H9 (cell line): ENCODE measurements at regions not wholly inside any gene's neighbourhood (a gene's known extent, or its start where the extent isn't known, plus 50 kb on each side); places are given as distances from the start of the nearest gene placed in this dataset.

Experiments used
- DNase-seq: peaks from one replicate; pipeline ENCODE4 v3.0.0-alpha.2; 2017
- H2AFZ ChIP-seq: one replicate; pipeline ENCODE4 v1.6.1; 2013; ENCODE audit warnings: mild to moderate bottlenecking, low read length, control low read depth, moderate library complexity
- H2AK5ac ChIP-seq: 2 replicates; pipeline ENCODE4 v1.6.1; 2013; ENCODE audit warnings: low read length, control low read depth, mixed read lengths; ENCODE audit not compliant: insufficient read length
- H2BK120ac ChIP-seq: one replicate; pipeline ENCODE4 v1.6.1; 2013; ENCODE audit warnings: low read depth, mild to moderate bottlenecking, low read length, control low read depth, inconsistent platforms; ENCODE audit not compliant: poor library complexity, severe bottlenecking
- H2BK12ac ChIP-seq: 2 replicates; pipeline ENCODE4 v1.6.1; 2013; ENCODE audit warnings: low read length, control low read depth, mixed read lengths, low read depth; ENCODE audit not compliant: insufficient read length
- H2BK15ac ChIP-seq: 2 replicates; pipeline ENCODE4 v1.6.1; 2013; ENCODE audit warnings: low read depth, low read length, control low read depth
- H2BK20ac ChIP-seq: one replicate; pipeline ENCODE4 v1.6.1; 2013; ENCODE audit warnings: low read depth, mild to moderate bottlenecking, low read length, control low read depth, inconsistent platforms; ENCODE audit not compliant: poor library complexity, severe bottlenecking
- H2BK5ac ChIP-seq: 2 replicates; pipeline ENCODE4 v1.6.1; 2013; ENCODE audit warnings: low read length, control low read depth, mixed read lengths; ENCODE audit not compliant: insufficient read length
- H3K14ac ChIP-seq: 2 replicates; pipeline ENCODE4 v1.6.1; 2013; ENCODE audit warnings: low read length, control low read depth; ENCODE audit not compliant: insufficient read depth
- H3K18ac ChIP-seq: 2 replicates; pipeline ENCODE4 v1.6.1; 2013; ENCODE audit warnings: low read depth, mild to moderate bottlenecking, mixed read lengths, low read length, control low read depth; ENCODE audit not compliant: insufficient read length
- H3K23ac ChIP-seq: 2 replicates; pipeline ENCODE4 v1.6.1; 2013; ENCODE audit warnings: low read length, control low read depth, mixed read lengths, low read depth; ENCODE audit not compliant: insufficient read length
- H3K23me2 ChIP-seq: 2 replicates; pipeline ENCODE4 v1.6.1; 2013; ENCODE audit warnings: low read depth, mild to moderate bottlenecking, mixed read lengths, low read length, control low read depth; ENCODE audit not compliant: insufficient read length, poor library complexity, severe bottlenecking
- H3K27ac ChIP-seq: 2 replicates; pipeline ENCODE4 v1.5.1; 2013; ENCODE audit warnings: low read length, control low read depth, mixed read lengths, low read depth; ENCODE audit not compliant: insufficient read length
- H3K27me3 ChIP-seq: 2 replicates; pipeline ENCODE4 v1.6.1; 2013; ENCODE audit warnings: low read length, control low read depth, inconsistent platforms; ENCODE audit not compliant: insufficient read depth
- H3K4ac ChIP-seq: 2 replicates; pipeline ENCODE4 v1.6.1; 2013; ENCODE audit warnings: low read depth, mild to moderate bottlenecking, control low read depth, inconsistent platforms, low read length, moderate library complexity
- H3K4me1 ChIP-seq: 2 replicates; pipeline ENCODE4 v1.6.1; 2013; ENCODE audit warnings: low read length, control low read depth, inconsistent platforms; ENCODE audit not compliant: insufficient read depth
- H3K4me2 ChIP-seq: 2 replicates; pipeline ENCODE4 v1.6.1; 2013; ENCODE audit warnings: low read length, control low read depth, mixed read lengths; ENCODE audit not compliant: insufficient read length, insufficient read depth
- H3K56ac ChIP-seq: 2 replicates; pipeline ENCODE4 v1.6.1; 2013; ENCODE audit warnings: low read depth, mild to moderate bottlenecking, mixed read lengths, low read length, control low read depth; ENCODE audit not compliant: insufficient read length
- H3K79me1 ChIP-seq: 2 replicates; pipeline ENCODE4 v1.6.1; 2013; ENCODE audit warnings: low read depth, mild to moderate bottlenecking, moderate library complexity, low read length, control low read depth, inconsistent platforms; ENCODE audit not compliant: insufficient read depth, poor library complexity, severe bottlenecking
- H3K79me2 ChIP-seq: 2 replicates; pipeline ENCODE4 v1.6.1; 2013; ENCODE audit warnings: low read length, control low read depth, inconsistent platforms; ENCODE audit not compliant: insufficient read depth
- H3K9ac ChIP-seq: 2 replicates; pipeline ENCODE4 v1.6.1; 2013; ENCODE audit warnings: low read length, control low read depth, mixed read lengths; ENCODE audit not compliant: insufficient read length; ENCODE audit errors: extremely low read depth
- H3K9me3 ChIP-seq: one replicate; pipeline ENCODE4 v1.6.1; 2013; ENCODE audit warnings: low read depth, low read length, inconsistent platforms; ENCODE audit not compliant: control insufficient read depth
- H3T11ph ChIP-seq: one replicate; pipeline ENCODE4 v1.6.1; 2013; ENCODE audit warnings: mild to moderate bottlenecking, low read length, control low read depth, inconsistent platforms
- H4K20me1 ChIP-seq: one replicate; pipeline ENCODE4 v1.6.1; 2013; ENCODE audit not compliant: control insufficient read depth, insufficient read length, insufficient read depth
- H4K5ac ChIP-seq: 2 replicates; pipeline ENCODE4 v1.6.1; 2013; ENCODE audit warnings: low read depth, mild to moderate bottlenecking, mixed read lengths, low read length, control low read depth; ENCODE audit not compliant: insufficient read length
- H4K8ac ChIP-seq: replicated peaks from 2 replicates; pipeline ENCODE4 v1.6.1; 2013; ENCODE audit warnings: low read length, control low read depth, mixed read lengths, low read depth; ENCODE audit not compliant: insufficient read length
- H4K91ac ChIP-seq: 2 replicates; pipeline ENCODE4 v1.6.1; 2013; ENCODE audit warnings: low read depth, mild to moderate bottlenecking, moderate library complexity, mixed read lengths, low read length, control low read depth; ENCODE audit not compliant: insufficient read length
- H3K27ac Mint-ChIP-seq, 3 experiments: 2 replicates in 2 of 3; 3 replicates in 1 of 3; pipeline ENCODE4 v1.8.0; 2020 to 2021; ENCODE audit warnings: mixed read lengths in 3 of 3, mild to moderate bottlenecking in 1 of 3, moderate library complexity in 1 of 3
- H3K27me3 Mint-ChIP-seq: 2 replicates; pipeline ENCODE4 v1.8.0; 2021; ENCODE audit warnings: low read depth, mild to moderate bottlenecking, moderate library complexity, mixed read lengths
- H3K36me3 Mint-ChIP-seq, 3 experiments: 2 replicates in 2 of 3; 3 replicates in 1 of 3; pipeline ENCODE4 v1.8.0; 2020 to 2021; ENCODE audit warnings: low read depth in 3 of 3, mixed read lengths in 3 of 3; ENCODE audit not compliant: insufficient read depth in 1 of 3
- H3K4me1 Mint-ChIP-seq, 2 experiments: 2 replicates each; pipeline ENCODE4 v1.8.0; 2020; ENCODE audit warnings: mixed read lengths in 2 of 2
- H3K4me3 Mint-ChIP-seq, 2 experiments: 2 replicates in 1 of 2; 3 replicates in 1 of 2; pipeline ENCODE4 v1.8.0; 2020 to 2021; ENCODE audit warnings: mild to moderate bottlenecking in 2 of 2, mixed read lengths in 2 of 2, moderate library complexity in 1 of 2
- H3K9me3 Mint-ChIP-seq, 2 experiments: 2 replicates in 1 of 2; 3 replicates in 1 of 2; pipeline ENCODE4 v1.8.0; 2020; ENCODE audit warnings: mild to moderate bottlenecking in 2 of 2, mixed read lengths in 2 of 2, moderate library complexity in 1 of 2
- WGBS: extraction: QIAGEN DNeasy Blood & Tissue Kit; methylation state at CpG from one replicate; pipeline ENCODE4 v1.1.7; 2013; ENCODE audit warnings: missing lambda C conversion rate, low lambda C conversion rate, mixed read lengths; ENCODE audit not compliant: insufficient read length; ENCODE audit errors: extremely low coverage; 5-methylcytosine and 5-hydroxymethylcytosine counted together
- TF ChIP-seq, protein P1 (sequence below): fragments of 200-600 bp; sonication (generic); conservative IDR thresholded peaks from 3 replicates; pipeline ENCODE4 v1.8.0; 2021; ENCODE audit warnings: antibody characterized with exemption, mild to moderate bottlenecking

DNA sequence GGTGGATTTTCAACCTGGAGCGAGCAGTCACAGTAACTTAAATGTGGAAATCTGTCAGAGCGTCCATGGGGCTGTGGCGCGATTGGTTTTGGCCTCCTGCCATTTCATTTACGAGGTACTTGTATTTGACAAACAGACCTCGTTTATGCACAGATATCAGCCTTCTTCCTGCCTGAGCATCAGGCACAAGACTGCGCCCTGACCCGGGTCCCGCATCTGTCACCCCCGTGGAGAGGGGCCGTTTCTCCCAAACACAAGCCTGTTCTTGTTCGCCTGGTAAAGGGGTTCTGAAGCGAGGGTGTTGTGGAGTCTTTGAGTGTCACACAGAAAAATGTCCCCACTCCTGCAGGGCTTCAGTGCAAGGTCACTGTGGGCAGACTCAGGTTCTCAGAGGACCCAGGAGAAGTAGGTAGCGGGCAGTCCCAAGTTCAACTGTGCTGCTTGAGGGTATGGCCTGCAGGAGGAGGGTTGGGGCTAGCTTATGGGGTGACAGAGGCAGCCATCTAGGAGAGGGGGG lies 202.3 kb downstream of the URI1 start:
- Histone ChIP-seq H3T11ph (no peak overlapping the region), H4K91ac (no peak overlapping the region), H3K79me1 (no peaks in the 10 kb centered on the region), H2BK15ac (no peak overlapping the region), H4K8ac (no peak overlapping the region), H3K23ac (no peak overlapping the region), H3K4ac (no peak overlapping the region), H2BK120ac (no peak overlapping the region), H3K23me2 (no peaks in the 10 kb centered on the region), H3K9me3 (no peaks in the 10 kb centered on the region), H3K18ac (no peak overlapping the region), H4K20me1 (no peaks in the 10 kb centered on the region), H2BK20ac (no peak overlapping the region), H3K27me3 (no peaks in the 10 kb centered on the region), H3K27ac (no peak overlapping the region), H2AK5ac (no peak overlapping the region), H2BK5ac (no peak overlapping the region), H2AFZ (no peak overlapping the region), H3K14ac (no peak overlapping the region), H3K9ac (no peak overlapping the region), H3K4me1 (no peaks in the 10 kb centered on the region), H3K56ac (no peak overlapping the region), H2BK12ac (no peak overlapping the region), H3K4me2 (no peak overlapping the region), H4K5ac (no peak overlapping the region), H3K79me2 (no peaks in the 10 kb centered on the region)
- TF ChIP-seq, protein P1, sequence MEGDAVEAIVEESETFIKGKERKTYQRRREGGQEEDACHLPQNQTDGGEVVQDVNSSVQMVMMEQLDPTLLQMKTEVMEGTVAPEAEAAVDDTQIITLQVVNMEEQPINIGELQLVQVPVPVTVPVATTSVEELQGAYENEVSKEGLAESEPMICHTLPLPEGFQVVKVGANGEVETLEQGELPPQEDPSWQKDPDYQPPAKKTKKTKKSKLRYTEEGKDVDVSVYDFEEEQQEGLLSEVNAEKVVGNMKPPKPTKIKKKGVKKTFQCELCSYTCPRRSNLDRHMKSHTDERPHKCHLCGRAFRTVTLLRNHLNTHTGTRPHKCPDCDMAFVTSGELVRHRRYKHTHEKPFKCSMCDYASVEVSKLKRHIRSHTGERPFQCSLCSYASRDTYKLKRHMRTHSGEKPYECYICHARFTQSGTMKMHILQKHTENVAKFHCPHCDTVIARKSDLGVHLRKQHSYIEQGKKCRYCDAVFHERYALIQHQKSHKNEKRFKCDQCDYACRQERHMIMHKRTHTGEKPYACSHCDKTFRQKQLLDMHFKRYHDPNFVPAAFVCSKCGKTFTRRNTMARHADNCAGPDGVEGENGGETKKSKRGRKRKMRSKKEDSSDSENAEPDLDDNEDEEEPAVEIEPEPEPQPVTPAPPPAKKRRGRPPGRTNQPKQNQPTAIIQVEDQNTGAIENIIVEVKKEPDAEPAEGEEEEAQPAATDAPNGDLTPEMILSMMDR: no peak
- DNase-seq: no peak
- peak overlapping the region in 1 of 3 experiments; percentile 48; a peak in 2 of 7 replicates for H3K27ac Mint-ChIP-seq
- H3K36me3 Mint-ChIP-seq: no peaks in the 10 kb centered on the region
- no peaks in the 10 kb centered on the region for H3K9me3 Mint-ChIP-seq
- peaks cover 2% of the 10 kb centered on the region in 2 experiments; a peak in 3 of 4 replicates for H3K4me1 Mint-ChIP-seq
- H3K27me3 Mint-ChIP-seq: no peaks in the 10 kb centered on the region; the same call in 1 of the 2 replicates
- no CpG with 5 or more reads among the region's 14 CpGs for WGBS
- no peak overlapping the region for H3K4me3 Mint-ChIP-seq
